T47D (cell line): ENCODE measurements at regions not wholly inside any gene's neighbourhood (a gene's known extent, or its start where the extent isn't known, plus 50 kb on each side); places are given as distances from the start of the nearest gene placed in this dataset.

Experiments
- DNase-seq, 2 experiments: peaks; one replicate each; pipeline versions ENCODE4 v3.0.0 to v3.0.0-alpha.2; 2011 to 2012; ENCODE audit warnings: low read depth in 1 of 2, low spot score in 1 of 2
- JUND ChIP-seq: IDR thresholded peaks from 2 replicates; pipeline ENCODE4 v1.6.1; 2012; ENCODE audit warnings: low read depth
- in situ Hi-C: cut with HindIII; loops from 2 replicates; pipeline ENCODE4 v1.10.0; 2016; ENCODE audit warnings: low sequenced_read_pairs, low pct_unique_long_range_greater_than_20kb

GRCh38 chr6:4008324-4009047 lies 70.5 kb downstream of the FAM217A start:
- no peak for TF ChIP-seq JUND
- in situ Hi-C loops = no loop called here
- DNase-seq = peak in 1 of 2 experiments; percentile 64

GRCh38 chr6:4009486-4009885 lies 69.5 kb downstream of the FAM217A start:
- DNase-seq = no peak
- in situ Hi-C loops = no loop called here
- TF ChIP-seq JUND = no peak

- in situ Hi-C loops = no loop called here
- no peak for TF ChIP-seq JUND
- DNase-seq = no peak
Measured at GRCh38 chr6:4010048-4010447, 68.9 kb downstream of the FAM217A start.

GRCh38 chr6:4010689-4011090 lies 68.2 kb downstream of the FAM217A start:
- no peak for TF ChIP-seq JUND
- DNase-seq = no peak
- in situ Hi-C loops = no loop called here

GRCh38 chr6:4012826-4013225 lies 66.1 kb downstream of the FAM217A start:
- DNase-seq = no peak
- in situ Hi-C loops = no loop called here
- no peak for TF ChIP-seq JUND

- in situ Hi-C loops = no loop called here
- no peak for TF ChIP-seq JUND
Measured at GRCh38 chr6:4017058-4017739, 61.7 kb downstream of the FAM217A start.

GRCh38 chr6:4017834-4018170 lies 61.1 kb downstream of the FAM217A start:
- DNase-seq = no peak
- in situ Hi-C loops = no loop called here

More at GRCh38 chr6:4017058-4017739, 61.7 kb downstream of the FAM217A start:
- no peak for DNase-seq

GRCh38 chr6:4018171-4018923 lies 60.6 kb downstream of the FAM217A start:
- in situ Hi-C loops = no loop called here
- TF ChIP-seq JUND = 0 out of 2 replicates have a peak, but pooled peaks have one; percentile 24
- peak; percentile 70 to 98 for DNase-seq

More at GRCh38 chr6:4017834-4018170, 61.1 kb downstream of the FAM217A start:
- no peak for TF ChIP-seq JUND
